ENCODE measurements at regions not wholly inside any gene's neighbourhood (a gene's known extent, or its start where the extent isn't known, plus 50 kb on each side); places are given as distances from the start of the nearest gene placed in this dataset.

GRCh38 chr2:147092266-147092665, 752.6 kb upstream of the ACVR2A start:
- TF ChIP-seq EZH2phosphoT487 (IDR thresholded peaks at IDR 0.05; ENCODE audit: borderline replicate concordance) (no peak), POLR2A (IDR thresholded peaks at IDR 0.05; ENCODE audit: borderline replicate concordance, extremely low read depth, insufficient read depth, insufficient read length) (no peak), CTCF (IDR thresholded peaks at IDR 0.05 in 2 of 3, conservative IDR thresholded peaks at IDR 0.05 in 1 of 3; ENCODE audit: borderline replicate concordance in 1 of 3, insufficient read depth in 1 of 3, low read depth in 2 of 3, low read length in 2 of 3) (no peak), FOSL1 (IDR thresholded peaks at IDR 0.05; ENCODE audit: low read depth) (no peak), CEBPB (IDR thresholded peaks at IDR 0.05; ENCODE audit: low read depth) (no peak), TCF7L2 (IDR thresholded peaks at IDR 0.05; ENCODE audit: borderline replicate concordance, extremely low read depth, insufficient read depth, insufficient read length) (no peak), JUND (IDR thresholded peaks at IDR 0.05) (no peak)
